Suprapubic skin (tissue), 3 donors: ENCODE measurements at regions not wholly inside any gene's neighbourhood (a gene's known extent, or its start where the extent isn't known, plus 50 kb on each side); places are given as distances from the start of the nearest gene placed in this dataset.

ENCODE experiments used
- POLR2AphosphoS5 ChIP-seq, 3 donors: sonication (generic); formaldehyde crosslinking; IDR thresholded peaks; one replicate each; pipeline ENCODE4 v1.6.1; 2017; ENCODE audit warnings: antibody characterized with exemption in 3 of 3
- TF ChIP-seq, protein P1 (sequence below), 2 donors: fragments of 200-600 bp in 1 of 2; fragments of 450-650 bp in 1 of 2; sonication (generic) in 1 of 2; IDR thresholded peaks; one replicate each; pipeline ENCODE4 v1.5.1; 2016 to 2019; ENCODE audit warnings: antibody characterized with exemption in 2 of 2, mild to moderate bottlenecking in 1 of 2, moderate library complexity in 1 of 2

- TF ChIP-seq, protein P1, sequence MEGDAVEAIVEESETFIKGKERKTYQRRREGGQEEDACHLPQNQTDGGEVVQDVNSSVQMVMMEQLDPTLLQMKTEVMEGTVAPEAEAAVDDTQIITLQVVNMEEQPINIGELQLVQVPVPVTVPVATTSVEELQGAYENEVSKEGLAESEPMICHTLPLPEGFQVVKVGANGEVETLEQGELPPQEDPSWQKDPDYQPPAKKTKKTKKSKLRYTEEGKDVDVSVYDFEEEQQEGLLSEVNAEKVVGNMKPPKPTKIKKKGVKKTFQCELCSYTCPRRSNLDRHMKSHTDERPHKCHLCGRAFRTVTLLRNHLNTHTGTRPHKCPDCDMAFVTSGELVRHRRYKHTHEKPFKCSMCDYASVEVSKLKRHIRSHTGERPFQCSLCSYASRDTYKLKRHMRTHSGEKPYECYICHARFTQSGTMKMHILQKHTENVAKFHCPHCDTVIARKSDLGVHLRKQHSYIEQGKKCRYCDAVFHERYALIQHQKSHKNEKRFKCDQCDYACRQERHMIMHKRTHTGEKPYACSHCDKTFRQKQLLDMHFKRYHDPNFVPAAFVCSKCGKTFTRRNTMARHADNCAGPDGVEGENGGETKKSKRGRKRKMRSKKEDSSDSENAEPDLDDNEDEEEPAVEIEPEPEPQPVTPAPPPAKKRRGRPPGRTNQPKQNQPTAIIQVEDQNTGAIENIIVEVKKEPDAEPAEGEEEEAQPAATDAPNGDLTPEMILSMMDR (IDR thresholded peaks at IDR 0.05) = peak; percentile 84 to 95
- no peak for TF ChIP-seq POLR2AphosphoS5 (IDR thresholded peaks at IDR 0.05)
Observed at GRCh38 chr2:121071034-121071504, 213.9 kb downstream of the TFCP2L1 start.
